Thyroid gland (tissue), 4 donors: ENCODE measurements at regions not wholly inside any gene's neighbourhood (a gene's known extent, or its start where the extent isn't known, plus 50 kb on each side); places are given as distances from the start of the nearest gene placed in this dataset.

ENCODE experiments used
- POLR2A ChIP-seq, 2 donors: fragments of 450-650 bp; IDR thresholded peaks; one replicate each; pipeline ENCODE4 v1.6.1; 2017; ENCODE audit warnings: antibody characterized with exemption in 2 of 2, mild to moderate bottlenecking in 2 of 2, moderate library complexity in 1 of 2
- TF ChIP-seq, protein P1 (sequence below), 6 experiments: fragments of 200-600 bp in 3 of 6; fragments of 450-650 bp in 3 of 6; sonication (generic) in 3 of 6; IDR thresholded peaks; one replicate each; pipeline ENCODE4 v1.5.1; 2016 to 2019; ENCODE audit warnings: antibody characterized with exemption in 6 of 6, mild to moderate bottlenecking in 2 of 6, inconsistent platforms in 1 of 6, moderate library complexity in 1 of 6

DNA sequence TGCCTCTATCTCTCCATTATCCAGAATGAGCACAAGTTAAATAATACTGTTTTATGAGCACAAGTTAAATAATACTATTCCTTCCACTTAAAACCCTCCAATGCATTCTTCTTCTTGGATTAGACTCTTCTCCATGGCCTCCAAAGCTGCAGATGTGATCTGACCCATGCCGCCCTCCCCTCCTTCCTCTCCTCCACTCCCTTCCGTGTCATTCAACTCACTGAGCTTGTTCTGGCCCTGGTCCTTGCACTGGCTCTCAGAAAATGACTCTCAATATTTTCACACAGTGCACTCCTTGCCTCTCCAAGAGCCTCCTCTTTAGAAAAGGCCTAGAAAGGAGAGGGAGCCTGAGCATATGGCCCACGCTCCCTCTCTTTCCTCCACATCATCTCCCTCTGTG lies 125.0 kb upstream of the CD93 start:
- TF ChIP-seq, protein P1, sequence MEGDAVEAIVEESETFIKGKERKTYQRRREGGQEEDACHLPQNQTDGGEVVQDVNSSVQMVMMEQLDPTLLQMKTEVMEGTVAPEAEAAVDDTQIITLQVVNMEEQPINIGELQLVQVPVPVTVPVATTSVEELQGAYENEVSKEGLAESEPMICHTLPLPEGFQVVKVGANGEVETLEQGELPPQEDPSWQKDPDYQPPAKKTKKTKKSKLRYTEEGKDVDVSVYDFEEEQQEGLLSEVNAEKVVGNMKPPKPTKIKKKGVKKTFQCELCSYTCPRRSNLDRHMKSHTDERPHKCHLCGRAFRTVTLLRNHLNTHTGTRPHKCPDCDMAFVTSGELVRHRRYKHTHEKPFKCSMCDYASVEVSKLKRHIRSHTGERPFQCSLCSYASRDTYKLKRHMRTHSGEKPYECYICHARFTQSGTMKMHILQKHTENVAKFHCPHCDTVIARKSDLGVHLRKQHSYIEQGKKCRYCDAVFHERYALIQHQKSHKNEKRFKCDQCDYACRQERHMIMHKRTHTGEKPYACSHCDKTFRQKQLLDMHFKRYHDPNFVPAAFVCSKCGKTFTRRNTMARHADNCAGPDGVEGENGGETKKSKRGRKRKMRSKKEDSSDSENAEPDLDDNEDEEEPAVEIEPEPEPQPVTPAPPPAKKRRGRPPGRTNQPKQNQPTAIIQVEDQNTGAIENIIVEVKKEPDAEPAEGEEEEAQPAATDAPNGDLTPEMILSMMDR (IDR thresholded peaks at IDR 0.05), result no peak
- no peak for TF ChIP-seq POLR2A (IDR thresholded peaks at IDR 0.05)
